Ovary (tissue), 3 donors: ENCODE measurements at regions not wholly inside any gene's neighbourhood (a gene's known extent, or its start where the extent isn't known, plus 50 kb on each side); places are given as distances from the start of the nearest gene placed in this dataset.

Source experiments
- POLR2A ChIP-seq: fragments of 450-650 bp; IDR thresholded peaks from one replicate; pipeline ENCODE4 v1.6.1; 2017; ENCODE audit warnings: antibody characterized with exemption, mild to moderate bottlenecking, moderate library complexity
- TF ChIP-seq, protein P1 (sequence below), 3 donors: fragments of 450-650 bp in 2 of 3; fragments of 200-600 bp in 1 of 3; IDR thresholded peaks; one replicate each; pipeline versions ENCODE4 v1.5.1 to v1.8.0; 2016 to 2022; ENCODE audit warnings: antibody characterized with exemption in 3 of 3, mild to moderate bottlenecking in 1 of 3
- donor health status: DM: no; HTN: no; CAD: no.

DNA sequence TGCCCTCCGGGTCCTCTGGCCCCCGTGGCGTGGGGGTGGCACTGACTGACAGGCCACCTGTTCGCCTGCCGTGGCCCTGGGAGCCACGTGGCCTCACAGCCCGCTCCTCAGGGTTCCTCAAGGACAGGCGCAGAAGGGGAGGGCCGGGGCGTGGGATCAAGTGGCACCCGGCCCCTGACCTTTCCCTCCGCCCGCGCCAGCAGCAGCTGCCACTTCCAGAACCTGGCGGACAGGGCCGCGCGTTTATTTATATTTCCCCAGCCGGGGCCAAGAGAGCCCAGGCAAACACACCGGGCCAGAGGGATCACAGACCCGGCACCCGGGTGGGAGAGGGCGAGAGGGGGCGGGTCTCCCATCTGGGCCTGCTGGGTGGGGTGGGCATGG lies 92.6 kb downstream of the RFLNA start:
- TF ChIP-seq, protein P1, sequence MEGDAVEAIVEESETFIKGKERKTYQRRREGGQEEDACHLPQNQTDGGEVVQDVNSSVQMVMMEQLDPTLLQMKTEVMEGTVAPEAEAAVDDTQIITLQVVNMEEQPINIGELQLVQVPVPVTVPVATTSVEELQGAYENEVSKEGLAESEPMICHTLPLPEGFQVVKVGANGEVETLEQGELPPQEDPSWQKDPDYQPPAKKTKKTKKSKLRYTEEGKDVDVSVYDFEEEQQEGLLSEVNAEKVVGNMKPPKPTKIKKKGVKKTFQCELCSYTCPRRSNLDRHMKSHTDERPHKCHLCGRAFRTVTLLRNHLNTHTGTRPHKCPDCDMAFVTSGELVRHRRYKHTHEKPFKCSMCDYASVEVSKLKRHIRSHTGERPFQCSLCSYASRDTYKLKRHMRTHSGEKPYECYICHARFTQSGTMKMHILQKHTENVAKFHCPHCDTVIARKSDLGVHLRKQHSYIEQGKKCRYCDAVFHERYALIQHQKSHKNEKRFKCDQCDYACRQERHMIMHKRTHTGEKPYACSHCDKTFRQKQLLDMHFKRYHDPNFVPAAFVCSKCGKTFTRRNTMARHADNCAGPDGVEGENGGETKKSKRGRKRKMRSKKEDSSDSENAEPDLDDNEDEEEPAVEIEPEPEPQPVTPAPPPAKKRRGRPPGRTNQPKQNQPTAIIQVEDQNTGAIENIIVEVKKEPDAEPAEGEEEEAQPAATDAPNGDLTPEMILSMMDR (IDR thresholded peaks at IDR 0.05): no peak
- TF ChIP-seq POLR2A: no peak
